A673 (cell line): ENCODE measurements at regions not wholly inside any gene's neighbourhood (a gene's known extent, or its start where the extent isn't known, plus 50 kb on each side); places are given as distances from the start of the nearest gene placed in this dataset.

Experiments
- BruUV-seq: library from RNA; stranded (reverse); fragments of 400-500 nt; replicated peaks from 2 replicates; lab custom pipeline; 2021; lab: Mats Ljungman, UMichigan
- CTCF ChIA-PET: fragments of 300-600 bp; sonication (Branson Sonifier 250); formaldehyde crosslinking; loops from one replicate; lab custom pipeline; 2022; ENCODE audit warnings: antibody characterized with exemption; lab: Charles Lee
- POLR2A ChIA-PET: fragments of 300-600 bp; sonication (Branson Sonifier 250); formaldehyde crosslinking; loops from one replicate; lab custom pipeline; 2022; ENCODE audit warnings: antibody characterized with exemption; ENCODE audit not compliant: low non-redundant PET; lab: Charles Lee
- DNase-seq: peaks from one replicate; pipeline ENCODE4 v3.0.0-alpha.2; 2015; ENCODE audit warnings: low spot score
- H3K27ac ChIP-seq: fragments of 200-600 bp; sonication (generic); 2 replicates; pipeline ENCODE4 v1.5.1; 2016; ENCODE audit warnings: mixed run types, low read depth, mild to moderate bottlenecking, mixed read lengths, antibody characterized with exemption, low read length; ENCODE audit not compliant: poor library complexity, severe bottlenecking
- H3K27me3 ChIP-seq: fragments of 200-600 bp; sonication (generic); replicated peaks from 2 replicates; pipeline ENCODE4 v1.6.1; 2017; ENCODE audit warnings: mixed run types, low read depth, mild to moderate bottlenecking, mixed read lengths, antibody characterized with exemption, low read length; ENCODE audit not compliant: insufficient read depth, poor library complexity
- H3K36me3 ChIP-seq: fragments of 200-600 bp; sonication (generic); 2 replicates; pipeline ENCODE4 v1.6.1; 2016; ENCODE audit warnings: mixed run types, mild to moderate bottlenecking, mixed read lengths, antibody characterized with exemption, low read length; ENCODE audit not compliant: insufficient read depth, poor library complexity, severe bottlenecking
- H3K4me1 ChIP-seq: fragments of 200-600 bp; sonication (generic); 2 replicates; pipeline ENCODE4 v1.6.1; 2017; ENCODE audit warnings: mixed run types, mild to moderate bottlenecking, mixed read lengths, antibody characterized with exemption, low read length; ENCODE audit not compliant: insufficient read depth, poor library complexity, severe bottlenecking
- H3K4me3 ChIP-seq: fragments of 200-600 bp; sonication (generic); 2 replicates; pipeline ENCODE4 v1.5.1; 2016; ENCODE audit warnings: low read depth, mixed run types, mild to moderate bottlenecking, mixed read lengths, low read length; ENCODE audit not compliant: poor library complexity, severe bottlenecking
- H3K9me3 ChIP-seq: fragments of 200-600 bp; sonication (generic); 2 replicates; pipeline ENCODE4 v1.6.1; 2016; ENCODE audit warnings: mixed run types, low read depth, mild to moderate bottlenecking, mixed read lengths, antibody characterized with exemption, low read length; ENCODE audit not compliant: poor library complexity, severe bottlenecking
- EZH2 ChIP-seq: fragments of 200-600 bp; sonication (generic); IDR thresholded peaks from 2 replicates; pipeline ENCODE4 v1.6.1; 2017; ENCODE audit warnings: borderline replicate concordance, low read depth, mild to moderate bottlenecking, mixed read lengths, antibody characterized with exemption, low read length; ENCODE audit not compliant: poor library complexity, severe bottlenecking
- intact Hi-C: fragments of 100-400 bp; cut with micrococcal nuclease; formaldehyde crosslinking; loops from one replicate; pipeline ENCODE4 v1.10.0; 2022; ENCODE audit not compliant: unreplicated experiment
- TF ChIP-seq, protein P1 (sequence below): fragments of 300-800, 200-600 bp; sonication (generic); conservative IDR thresholded peaks from 2 replicates; pipeline ENCODE4 v1.5.1; 2017; ENCODE audit warnings: low read depth, mild to moderate bottlenecking, antibody characterized with exemption, low read length, moderate library complexity, mixed read lengths

DNA sequence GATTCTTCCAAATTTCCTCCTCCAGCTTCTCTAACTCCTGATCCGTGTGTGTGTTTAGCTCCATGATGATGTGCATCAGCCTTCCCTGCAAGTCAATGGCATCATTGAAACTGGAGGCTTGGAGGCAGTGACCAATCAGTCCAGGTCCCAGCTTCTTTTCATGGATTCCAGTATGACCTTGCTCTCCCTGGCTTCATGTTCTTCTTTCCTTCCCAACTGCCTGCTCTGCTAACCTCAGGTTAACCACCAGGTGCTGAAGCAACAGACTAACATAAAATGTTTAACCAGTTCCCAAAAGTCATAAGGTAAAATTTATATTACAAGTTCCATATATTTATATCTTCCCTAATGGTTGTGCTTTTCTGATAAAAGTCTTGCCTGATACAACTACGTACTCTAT lies 512.8 kb upstream of the EPHA7 start:
- H3K9me3 ChIP-seq: no peaks in the 10 kb centered on the region
- no TSS peak for BruUV-seq
- no peak overlapping the region for H3K27ac ChIP-seq
- no peak overlapping the region for H3K4me3 ChIP-seq
- intact Hi-C loops: no loop called here
- TF ChIP-seq, protein P1, sequence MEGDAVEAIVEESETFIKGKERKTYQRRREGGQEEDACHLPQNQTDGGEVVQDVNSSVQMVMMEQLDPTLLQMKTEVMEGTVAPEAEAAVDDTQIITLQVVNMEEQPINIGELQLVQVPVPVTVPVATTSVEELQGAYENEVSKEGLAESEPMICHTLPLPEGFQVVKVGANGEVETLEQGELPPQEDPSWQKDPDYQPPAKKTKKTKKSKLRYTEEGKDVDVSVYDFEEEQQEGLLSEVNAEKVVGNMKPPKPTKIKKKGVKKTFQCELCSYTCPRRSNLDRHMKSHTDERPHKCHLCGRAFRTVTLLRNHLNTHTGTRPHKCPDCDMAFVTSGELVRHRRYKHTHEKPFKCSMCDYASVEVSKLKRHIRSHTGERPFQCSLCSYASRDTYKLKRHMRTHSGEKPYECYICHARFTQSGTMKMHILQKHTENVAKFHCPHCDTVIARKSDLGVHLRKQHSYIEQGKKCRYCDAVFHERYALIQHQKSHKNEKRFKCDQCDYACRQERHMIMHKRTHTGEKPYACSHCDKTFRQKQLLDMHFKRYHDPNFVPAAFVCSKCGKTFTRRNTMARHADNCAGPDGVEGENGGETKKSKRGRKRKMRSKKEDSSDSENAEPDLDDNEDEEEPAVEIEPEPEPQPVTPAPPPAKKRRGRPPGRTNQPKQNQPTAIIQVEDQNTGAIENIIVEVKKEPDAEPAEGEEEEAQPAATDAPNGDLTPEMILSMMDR: no peak
- TF ChIP-seq EZH2: no peak
- ChIA-PET POLR2A (no interaction called here), CTCF (no interaction called here)
- DNase-seq: no peak
- no peaks in the 10 kb centered on the region for H3K27me3 ChIP-seq
- no peaks in the 10 kb centered on the region for H3K36me3 ChIP-seq
- H3K4me1 ChIP-seq: no peaks in the 10 kb centered on the region

DNA sequence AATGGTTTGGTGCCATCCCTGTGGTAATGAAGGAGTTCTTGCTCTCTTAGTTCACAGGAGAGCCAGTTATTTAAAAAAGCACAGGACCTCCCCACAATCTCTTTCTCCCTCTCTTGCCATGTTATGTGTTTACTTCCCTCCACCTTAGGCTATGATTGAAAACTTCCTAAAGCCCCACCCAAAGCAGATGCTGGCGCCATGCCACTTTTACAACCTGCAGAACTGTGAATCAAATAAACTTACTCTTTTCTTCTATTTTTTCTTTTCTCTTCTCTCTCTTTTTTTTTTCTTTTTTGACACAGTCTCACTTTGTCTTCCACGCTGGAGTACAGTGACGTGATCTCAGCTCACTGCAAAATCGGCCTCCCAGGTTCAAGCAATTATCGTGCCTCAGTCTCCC lies 508.4 kb upstream of the EPHA7 start:
- H3K27me3 ChIP-seq: no peaks in the 10 kb centered on the region
- BruUV-seq: no TSS peak
- H3K4me1 ChIP-seq: no peaks in the 10 kb centered on the region
- no peak overlapping the region for H3K4me3 ChIP-seq
- ChIA-PET CTCF (no interaction called here), POLR2A (no interaction called here)
- intact Hi-C loops: no loop called here
- no peaks in the 10 kb centered on the region for H3K9me3 ChIP-seq
- no peak for DNase-seq
- H3K36me3 ChIP-seq: no peaks in the 10 kb centered on the region
- H3K27ac ChIP-seq: no peak overlapping the region
- no peak for TF ChIP-seq EZH2
- TF ChIP-seq, protein P1: no peak

DNA sequence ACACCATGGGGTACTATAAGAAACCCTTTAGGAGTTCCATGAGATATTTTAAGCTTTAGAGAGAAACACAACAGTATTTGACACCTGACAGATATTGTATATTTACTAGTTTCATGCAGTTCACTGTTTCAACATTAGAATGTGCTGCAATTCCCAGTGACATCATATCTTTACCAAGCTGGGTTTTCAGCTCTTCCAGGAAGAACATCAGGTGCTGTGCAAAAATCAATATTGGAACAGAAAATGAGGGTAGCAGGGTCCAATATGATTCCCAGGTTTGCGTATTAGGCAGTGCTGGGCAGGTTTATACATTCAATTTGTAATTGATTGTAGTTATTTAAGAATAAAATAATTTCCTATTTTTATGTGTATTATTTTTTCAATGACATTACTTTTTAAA lies 500.0 kb upstream of the EPHA7 start:
- TF ChIP-seq, protein P1: no peak
- TF ChIP-seq EZH2: no peak
- CTCF ChIA-PET: no interaction called here
- no peak for DNase-seq

More for the DNA sequence above, 500.0 kb upstream of the EPHA7 start:
- POLR2A ChIA-PET: no interaction called here
- no peaks in the 10 kb centered on the region for H3K4me1 ChIP-seq
- no peaks in the 10 kb centered on the region for H3K36me3 ChIP-seq
- no peak overlapping the region for H3K4me3 ChIP-seq
- no peaks in the 10 kb centered on the region for H3K9me3 ChIP-seq
- no peaks in the 10 kb centered on the region for H3K27me3 ChIP-seq
- intact Hi-C loops: no loop called here
- no peak overlapping the region for H3K27ac ChIP-seq
- BruUV-seq: no TSS peak
